ENCODE measurements at regions not wholly inside any gene's neighbourhood (a gene's known extent, or its start where the extent isn't known, plus 50 kb on each side); places are given as distances from the start of the nearest gene placed in this dataset.

GRCh38 chr13:87855553-87855952, 184.4 kb downstream of the SLITRK5 start:
- TF ChIP-seq EZH2phosphoT487 (IDR thresholded peaks at IDR 0.05; ENCODE audit: low read depth, severe bottlenecking, unreplicated experiment), result no peak
- no peak for TF ChIP-seq CTCF (IDR thresholded peaks at IDR 0.05; ENCODE audit: poor library complexity)
- TF ChIP-seq EZH2 (IDR thresholded peaks at IDR 0.05; ENCODE audit: borderline replicate concordance), result no peak
- no peak overlapping the region for H2AFZ ChIP-seq
- no peaks in the 10 kb centered on the region for H4K20me1 ChIP-seq (ENCODE audit: insufficient read depth, poor library complexity, severe bottlenecking)
- H3K9me2 ChIP-seq (replicated peaks; ENCODE audit: insufficient read depth), result no peaks in the 10 kb centered on the region
- no peaks in the 10 kb centered on the region for H3K27me3 ChIP-seq
- no peak for DNase-seq (ENCODE audit: low spot score)
- H3K36me3 ChIP-seq (replicated peaks; ENCODE audit: insufficient read depth, low read depth), result no peaks in the 10 kb centered on the region
- H3K4me1 ChIP-seq (ENCODE audit: insufficient read depth), result no peaks in the 10 kb centered on the region
- no peak overlapping the region for H3K27ac ChIP-seq
- no peaks in the 10 kb centered on the region for H3K79me2 ChIP-seq
- no peak overlapping the region for H3K4me2 ChIP-seq
- WGBS (ENCODE audit: low lambda C conversion rate, missing lambda C conversion rate), result 71% methylated on average over 2 of the region's 2 CpGs
- H3K4me3 ChIP-seq, result no peak overlapping the region
- H3K9me3 ChIP-seq (ENCODE audit: low read depth), result no peaks in the 10 kb centered on the region

GRCh38 chr13:87859261-87859660, 188.1 kb downstream of the SLITRK5 start:
- no peaks in the 10 kb centered on the region for H3K9me3 ChIP-seq (ENCODE audit: low read depth)
- no peaks in the 10 kb centered on the region for H3K4me1 ChIP-seq (ENCODE audit: insufficient read depth)
- TF ChIP-seq EZH2 (IDR thresholded peaks at IDR 0.05; ENCODE audit: borderline replicate concordance), result no peak
- no peak for TF ChIP-seq EZH2phosphoT487 (IDR thresholded peaks at IDR 0.05; ENCODE audit: low read depth, severe bottlenecking, unreplicated experiment)
- no peak for TF ChIP-seq CTCF (IDR thresholded peaks at IDR 0.05; ENCODE audit: poor library complexity)
- no peak overlapping the region for H3K27ac ChIP-seq
- no peaks in the 10 kb centered on the region for H3K36me3 ChIP-seq (replicated peaks; ENCODE audit: insufficient read depth, low read depth)
- 91% methylated on average over 4 of the region's 4 CpGs for WGBS (ENCODE audit: low lambda C conversion rate, missing lambda C conversion rate)
- H4K20me1 ChIP-seq (ENCODE audit: insufficient read depth, poor library complexity, severe bottlenecking), result no peaks in the 10 kb centered on the region
- H3K79me2 ChIP-seq, result no peaks in the 10 kb centered on the region
- no peaks in the 10 kb centered on the region for H3K27me3 ChIP-seq
- no peaks in the 10 kb centered on the region for H3K9me2 ChIP-seq (replicated peaks; ENCODE audit: insufficient read depth)
- no peak overlapping the region for H3K4me2 ChIP-seq
- no peak for DNase-seq (ENCODE audit: low spot score)
- H2AFZ ChIP-seq, result no peak overlapping the region
- H3K4me3 ChIP-seq, result no peak overlapping the region

- no peaks in the 10 kb centered on the region for H3K36me3 ChIP-seq (replicated peaks; ENCODE audit: insufficient read depth, low read depth)
- 86% methylated on average over 3 of the region's 3 CpGs for WGBS (ENCODE audit: low lambda C conversion rate, missing lambda C conversion rate)
- H3K4me3 ChIP-seq, result no peak overlapping the region
- H3K4me2 ChIP-seq, result no peak overlapping the region
- H4K20me1 ChIP-seq (ENCODE audit: insufficient read depth, poor library complexity, severe bottlenecking), result no peaks in the 10 kb centered on the region
- H3K79me2 ChIP-seq, result no peaks in the 10 kb centered on the region
- no peak overlapping the region for H3K27ac ChIP-seq
- H3K4me1 ChIP-seq (ENCODE audit: insufficient read depth), result no peaks in the 10 kb centered on the region
- TF ChIP-seq EZH2phosphoT487 (IDR thresholded peaks at IDR 0.05; ENCODE audit: low read depth, severe bottlenecking, unreplicated experiment), result no peak
- no peak for TF ChIP-seq CTCF (IDR thresholded peaks at IDR 0.05; ENCODE audit: poor library complexity)
- no peak for TF ChIP-seq EZH2 (IDR thresholded peaks at IDR 0.05; ENCODE audit: borderline replicate concordance)
- no peaks in the 10 kb centered on the region for H3K27me3 ChIP-seq
- H3K9me2 ChIP-seq (replicated peaks; ENCODE audit: insufficient read depth), result no peaks in the 10 kb centered on the region
- H3K9me3 ChIP-seq (ENCODE audit: low read depth), result no peaks in the 10 kb centered on the region
- H2AFZ ChIP-seq, result no peak overlapping the region
- DNase-seq (ENCODE audit: low spot score), result no peak
These were observed 196.3 kb downstream of the SLITRK5 start for GRCh38 chr13:87867426-87867825.

GRCh38 chr13:87868731-87869130, 197.6 kb downstream of the SLITRK5 start:
- Histone ChIP-seq H2AFZ (no peak overlapping the region), H4K20me1 (ENCODE audit: insufficient read depth, poor library complexity, severe bottlenecking) (no peaks in the 10 kb centered on the region), H3K27ac (no peak overlapping the region), H3K79me2 (no peaks in the 10 kb centered on the region), H3K27me3 (no peaks in the 10 kb centered on the region), H3K4me2 (no peak overlapping the region), H3K9me3 (ENCODE audit: low read depth) (no peaks in the 10 kb centered on the region), H3K36me3 (replicated peaks; ENCODE audit: insufficient read depth, low read depth) (no peaks in the 10 kb centered on the region), H3K4me3 (no peak overlapping the region), H3K4me1 (ENCODE audit: insufficient read depth) (no peaks in the 10 kb centered on the region), H3K9me2 (replicated peaks; ENCODE audit: insufficient read depth) (no peaks in the 10 kb centered on the region)
- no peak for DNase-seq (ENCODE audit: low spot score)
- WGBS (ENCODE audit: low lambda C conversion rate, missing lambda C conversion rate), result 91% methylated on average over 2 of the region's 2 CpGs
- TF ChIP-seq EZH2 (IDR thresholded peaks at IDR 0.05; ENCODE audit: borderline replicate concordance) (no peak), CTCF (IDR thresholded peaks at IDR 0.05; ENCODE audit: poor library complexity) (no peak), EZH2phosphoT487 (IDR thresholded peaks at IDR 0.05; ENCODE audit: low read depth, severe bottlenecking, unreplicated experiment) (no peak)
